Adrenal gland (tissue), 5 donors: ENCODE measurements at regions not wholly inside any gene's neighbourhood (a gene's known extent, or its start where the extent isn't known, plus 50 kb on each side); places are given as distances from the start of the nearest gene placed in this dataset.

Source experiments
- POLR2A ChIP-seq, 2 donors: fragments of 450-650 bp; IDR thresholded peaks; one replicate each; pipeline ENCODE4 v1.6.1; 2017; ENCODE audit warnings: antibody characterized with exemption in 2 of 2, mild to moderate bottlenecking in 2 of 2, moderate library complexity in 1 of 2
- TF ChIP-seq, protein P1 (sequence below), 6 experiments: fragments of 450-650 bp in 4 of 6; fragments of 200-600 bp in 2 of 6; sonication (generic) in 1 of 6; IDR thresholded peaks; 1 replicate in 5 of 6; 2 replicates in 1 of 6; pipeline versions ENCODE4 v1.5.1 to v1.8.0; 2016 to 2021; ENCODE audit warnings: antibody characterized with exemption in 6 of 6, mild to moderate bottlenecking in 2 of 6, moderate library complexity in 1 of 6
- donor health status: DM: no; HTN: no; CAD: no.

DNA sequence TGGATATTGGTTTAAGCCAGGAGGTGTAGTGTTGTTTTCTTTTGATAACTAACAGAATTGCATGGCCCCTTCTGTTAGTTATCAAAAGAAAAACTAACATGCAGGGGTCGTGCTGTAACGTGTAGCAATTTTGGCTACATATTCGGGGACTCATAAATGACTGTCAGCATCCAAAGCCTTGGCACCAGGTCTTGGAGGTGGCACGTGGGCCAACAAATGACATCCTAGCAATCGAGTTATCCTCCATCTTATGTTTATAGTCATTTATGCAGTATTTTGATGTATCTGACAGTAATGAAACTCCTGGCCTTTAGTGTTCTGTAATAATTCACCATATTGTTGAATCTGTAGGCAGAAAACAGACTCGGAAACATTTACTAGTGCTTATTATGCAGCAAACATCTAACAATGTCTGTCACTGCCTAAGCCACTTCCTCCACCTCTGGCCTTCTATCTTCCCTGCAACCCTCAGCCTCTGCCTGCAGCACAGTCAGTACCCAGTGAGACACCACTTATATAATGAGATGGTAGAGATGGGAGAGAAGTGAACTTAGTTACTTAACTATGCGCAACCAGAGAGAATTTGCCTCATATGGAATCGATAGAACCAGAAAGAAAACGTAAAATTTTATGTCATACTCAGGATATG, 184.6 kb downstream of the AEBP2 start:
- TF ChIP-seq, protein P1, sequence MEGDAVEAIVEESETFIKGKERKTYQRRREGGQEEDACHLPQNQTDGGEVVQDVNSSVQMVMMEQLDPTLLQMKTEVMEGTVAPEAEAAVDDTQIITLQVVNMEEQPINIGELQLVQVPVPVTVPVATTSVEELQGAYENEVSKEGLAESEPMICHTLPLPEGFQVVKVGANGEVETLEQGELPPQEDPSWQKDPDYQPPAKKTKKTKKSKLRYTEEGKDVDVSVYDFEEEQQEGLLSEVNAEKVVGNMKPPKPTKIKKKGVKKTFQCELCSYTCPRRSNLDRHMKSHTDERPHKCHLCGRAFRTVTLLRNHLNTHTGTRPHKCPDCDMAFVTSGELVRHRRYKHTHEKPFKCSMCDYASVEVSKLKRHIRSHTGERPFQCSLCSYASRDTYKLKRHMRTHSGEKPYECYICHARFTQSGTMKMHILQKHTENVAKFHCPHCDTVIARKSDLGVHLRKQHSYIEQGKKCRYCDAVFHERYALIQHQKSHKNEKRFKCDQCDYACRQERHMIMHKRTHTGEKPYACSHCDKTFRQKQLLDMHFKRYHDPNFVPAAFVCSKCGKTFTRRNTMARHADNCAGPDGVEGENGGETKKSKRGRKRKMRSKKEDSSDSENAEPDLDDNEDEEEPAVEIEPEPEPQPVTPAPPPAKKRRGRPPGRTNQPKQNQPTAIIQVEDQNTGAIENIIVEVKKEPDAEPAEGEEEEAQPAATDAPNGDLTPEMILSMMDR (IDR thresholded peaks at IDR 0.05): no peak
- no peak for TF ChIP-seq POLR2A (IDR thresholded peaks at IDR 0.05)
